NCI-H1417 (cell line): ENCODE measurements at regions not wholly inside any gene's neighbourhood (a gene's known extent, or its start where the extent isn't known, plus 50 kb on each side); places are given as distances from the start of the nearest gene placed in this dataset.

Experiments used
- DNase-seq, 3 experiments: peaks; one replicate each; lab custom pipeline; 2025; lab: John Stamatoyannopoulos, UW

GRCh38 chr11:79794484-79795393, 353.9 kb upstream of the TENM4 start:
- DNase-seq, result peak in 2 of 3 experiments; percentile 59 to 87

- no peak for DNase-seq
Observed at GRCh38 chr11:79794057-79794456, 353.2 kb upstream of the TENM4 start.

DNA sequence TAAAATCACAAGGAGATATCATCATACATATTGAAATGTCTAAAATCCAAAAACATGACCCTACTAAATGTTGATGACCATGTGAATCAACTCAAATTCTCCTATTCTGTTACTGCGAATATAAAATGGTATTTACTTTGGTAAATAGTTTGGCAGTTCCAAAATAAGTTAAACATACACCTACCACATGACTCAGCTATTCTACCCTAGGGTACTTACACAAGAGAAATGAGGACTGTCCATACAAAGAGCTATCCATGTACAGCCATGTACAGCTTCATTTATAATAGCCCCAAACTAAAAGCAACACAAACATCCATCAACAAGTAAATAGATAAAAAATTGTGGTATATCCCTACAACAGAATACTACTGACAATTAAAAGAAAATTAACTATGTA, 346.1 kb upstream of the TENM4 start:
- no peak for DNase-seq

- no peak for DNase-seq
Observed at GRCh38 chr11:79783833-79784232, 343.0 kb upstream of the TENM4 start.

DNA sequence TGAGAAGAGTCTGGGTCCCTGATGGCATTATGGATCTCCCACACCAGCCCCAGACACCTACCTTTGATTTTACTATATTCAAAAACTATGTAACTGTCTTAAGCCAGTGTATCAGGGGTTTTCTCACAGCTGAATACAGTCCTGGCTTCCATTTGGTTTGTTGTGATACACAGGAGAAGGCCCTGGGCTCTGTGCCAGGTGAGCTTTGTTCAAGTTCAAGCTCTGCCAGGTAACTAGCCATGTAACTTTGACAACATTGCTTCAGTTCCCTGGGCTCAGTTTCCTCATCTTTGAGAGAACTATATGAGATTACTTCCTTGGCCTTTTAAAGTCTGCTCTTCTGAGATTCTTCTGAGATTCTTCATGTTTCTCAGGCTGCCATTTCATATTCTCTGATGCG, 327.5 kb upstream of the TENM4 start:
- peak in 1 of 3 experiments; percentile 3 for DNase-seq

- peak; percentile 17 to 60 (median 28) for DNase-seq
Observed at GRCh38 chr11:79762279-79762921, 321.6 kb upstream of the TENM4 start.

DNA sequence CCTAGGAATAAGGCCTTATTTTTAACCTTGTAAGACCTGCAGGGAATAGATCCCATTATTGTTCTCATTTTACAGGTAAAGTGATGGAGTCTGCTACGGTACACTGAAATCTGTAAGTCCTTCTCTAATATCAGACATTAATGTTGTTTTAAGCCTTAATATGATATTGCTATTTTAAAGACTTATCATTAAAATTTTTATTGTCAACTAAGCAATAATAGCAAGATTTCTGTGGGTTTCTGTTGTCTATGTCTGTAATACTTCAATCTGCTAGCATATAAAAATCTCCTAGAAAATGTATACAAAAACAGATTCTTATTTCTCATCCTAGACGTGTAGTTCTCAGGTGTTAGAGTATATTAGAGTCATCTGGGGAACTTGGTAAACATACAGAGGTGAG, 317.5 kb upstream of the TENM4 start:
- DNase-seq, result no peak

- DNase-seq, result no peak
Observed at GRCh38 chr11:79747406-79747805, 306.6 kb upstream of the TENM4 start.

DNA sequence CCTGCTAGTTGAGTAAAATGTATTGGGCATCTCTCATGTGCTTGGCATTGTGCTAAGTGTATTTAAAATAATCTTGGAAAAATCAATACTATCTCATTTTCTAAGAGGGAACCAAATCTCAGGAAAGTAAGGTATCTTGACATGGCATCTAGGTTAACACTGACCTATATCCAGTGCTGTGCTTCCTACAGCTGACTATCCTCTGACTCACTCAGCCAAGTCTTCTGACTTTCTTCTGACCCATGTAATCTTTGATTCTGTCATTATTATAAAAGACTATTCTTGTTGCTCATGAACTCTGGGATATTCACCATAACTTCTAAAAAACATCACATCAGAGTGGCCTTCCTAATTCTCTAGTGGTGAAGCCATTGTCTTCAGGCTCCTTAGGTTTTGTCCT, 304.1 kb upstream of the TENM4 start:
- DNase-seq, result no peak

- no peak for DNase-seq
Observed at GRCh38 chr11:79742176-79742575, 301.3 kb upstream of the TENM4 start.

- no peak for DNase-seq
Observed at GRCh38 chr11:79739591-79739990, 298.8 kb upstream of the TENM4 start.

- DNase-seq, result no peak
Observed at GRCh38 chr11:79727221-79727620, 286.4 kb upstream of the TENM4 start.

DNA sequence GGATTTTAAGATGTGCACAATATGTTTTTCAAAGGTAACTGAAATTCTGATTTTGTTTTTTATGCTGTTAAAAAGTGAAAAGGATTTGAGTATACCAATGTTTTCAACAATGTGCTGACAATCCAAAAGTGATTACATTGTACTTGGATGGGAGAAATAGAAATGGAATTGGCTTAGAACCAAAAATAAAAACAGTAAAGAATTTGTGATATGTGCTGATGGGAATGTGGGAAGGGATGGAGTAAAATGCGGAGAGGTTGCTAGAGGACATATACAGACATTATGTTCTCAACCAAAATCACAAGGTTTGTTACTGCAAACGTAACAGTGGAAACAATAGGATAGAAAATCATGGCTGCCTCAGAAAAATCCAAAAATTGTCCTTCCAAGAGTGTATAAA, 279.3 kb upstream of the TENM4 start:
- no peak for DNase-seq

DNA sequence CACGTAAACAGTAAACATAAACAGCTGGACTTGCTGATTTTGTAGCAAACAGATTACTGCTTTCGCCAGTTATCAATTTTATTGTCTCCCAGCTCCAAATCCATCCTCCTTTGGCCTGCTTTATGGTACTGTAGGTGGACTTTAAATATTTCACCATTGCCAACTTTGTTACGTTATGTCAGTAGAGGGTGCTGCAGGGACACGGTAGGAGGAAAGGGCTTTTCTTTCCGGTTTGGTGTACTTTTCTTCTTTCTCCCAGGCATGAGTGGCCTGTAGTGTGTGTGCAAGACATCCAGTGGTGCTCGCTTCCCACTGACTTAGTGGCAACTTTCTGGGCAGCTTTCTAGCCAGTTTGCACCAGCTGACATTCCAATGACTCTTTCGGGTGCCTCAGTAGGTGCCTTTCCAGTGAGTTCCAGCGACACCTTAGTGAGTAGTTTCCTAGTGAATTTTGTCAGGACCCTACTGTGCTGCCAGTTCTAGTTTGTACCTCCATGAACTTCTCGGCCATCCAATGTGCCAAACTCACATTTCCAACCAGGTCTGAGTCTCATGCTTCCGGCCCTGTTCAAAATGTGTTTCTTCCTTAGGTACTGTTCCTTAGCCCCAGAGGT, 267.6 kb upstream of the TENM4 start:
- peak; percentile 44 to 80 (median 55) for DNase-seq

DNA sequence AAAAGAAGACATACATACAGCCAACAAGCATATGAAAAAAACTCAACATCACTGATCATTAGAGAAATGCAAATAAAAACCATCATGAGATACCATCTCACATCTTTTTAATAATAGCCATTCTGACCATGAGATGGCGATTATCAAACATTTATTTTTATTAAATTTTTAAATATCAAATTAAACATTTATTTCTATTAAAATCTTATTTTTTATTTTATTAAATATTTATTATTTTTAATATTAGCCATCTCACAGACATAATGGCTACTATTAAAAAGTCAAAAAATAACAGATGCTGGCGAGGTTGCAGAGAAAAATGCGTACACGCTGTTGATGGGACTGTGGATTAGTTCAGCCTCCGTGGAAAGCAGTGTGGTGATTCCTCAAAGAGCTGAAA, 264.8 kb upstream of the TENM4 start:
- DNase-seq, result no peak

- no peak for DNase-seq
Observed at GRCh38 chr11:79702303-79702702, 261.5 kb upstream of the TENM4 start.

GRCh38 chr11:79699246-79699645, 258.4 kb upstream of the TENM4 start:
- no peak for DNase-seq

DNA sequence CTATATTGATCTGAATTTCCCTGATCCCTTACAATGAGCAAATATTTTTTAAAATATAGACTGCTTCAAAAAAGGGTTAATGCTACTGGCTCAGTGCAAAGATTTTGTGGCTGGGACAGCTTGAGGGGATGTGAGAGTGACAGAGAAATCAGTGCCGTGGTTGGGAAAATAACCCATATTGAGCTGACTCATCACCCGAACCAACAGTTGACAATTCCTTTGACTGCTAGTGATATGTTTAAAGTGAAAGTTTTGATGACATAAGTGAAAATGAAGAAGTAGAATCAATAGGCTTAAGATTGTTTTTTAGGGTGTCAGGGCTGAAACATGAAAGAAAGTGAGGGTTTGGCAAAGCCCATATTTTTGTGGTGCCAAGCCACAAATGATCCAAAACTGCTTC, 257.1 kb upstream of the TENM4 start:
- DNase-seq, result no peak

GRCh38 chr11:79694368-79694767, 253.5 kb upstream of the TENM4 start:
- DNase-seq, result no peak

DNA sequence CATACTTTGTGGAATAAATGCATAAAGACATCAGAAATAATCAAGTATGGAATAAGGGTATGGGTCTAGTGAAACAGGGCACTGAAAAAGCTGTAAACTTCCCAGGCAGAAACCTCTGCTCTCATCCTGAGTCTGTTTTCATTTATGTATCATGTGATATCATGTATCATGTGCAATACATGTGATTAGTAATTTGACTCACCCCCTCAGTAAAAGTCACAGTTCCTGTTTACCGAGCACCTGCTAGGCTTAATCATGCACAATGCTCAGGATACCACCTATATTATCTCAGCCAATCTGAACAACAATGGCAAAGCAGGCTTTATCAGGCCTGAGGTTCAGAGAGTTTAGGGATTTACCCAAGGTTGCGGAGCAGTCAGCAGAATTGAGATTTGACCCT, 250.6 kb upstream of the TENM4 start:
- DNase-seq, result peak in 1 of 3 experiments; percentile 24

DNA sequence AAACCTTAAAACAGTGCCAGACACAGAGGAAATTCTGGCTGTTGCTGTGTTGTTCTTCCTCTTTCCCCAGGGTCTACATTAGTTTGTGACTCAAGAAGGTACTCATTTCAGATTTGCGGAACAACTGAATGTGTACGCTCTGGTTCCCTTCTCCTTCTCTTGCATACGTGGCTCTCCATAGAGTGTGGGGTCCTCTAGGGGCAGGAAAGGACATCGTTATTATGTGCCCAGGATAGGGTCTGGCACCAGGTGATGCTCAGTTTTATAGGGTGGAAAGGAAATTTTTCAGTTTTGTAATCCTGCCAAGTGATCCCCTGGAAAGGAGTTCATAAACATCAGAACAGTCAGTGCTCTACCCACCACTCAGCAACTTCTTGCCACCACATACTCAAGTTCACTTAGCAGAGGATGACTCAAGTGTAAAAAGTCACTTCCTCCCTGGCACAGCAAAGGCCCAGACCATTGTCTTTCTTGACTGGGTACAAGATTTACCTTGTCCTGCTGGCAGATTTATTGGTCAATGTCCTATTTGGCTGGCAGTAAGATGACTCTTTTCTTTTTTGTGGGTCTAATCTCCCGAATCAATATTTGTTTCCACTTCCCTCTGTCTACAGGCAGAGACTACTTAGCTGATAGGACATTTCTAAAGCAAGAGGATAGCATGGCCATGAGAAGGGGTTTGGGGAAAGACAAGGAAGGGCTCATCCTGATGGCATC, 246.0 kb upstream of the TENM4 start:
- DNase-seq, result no peak

- no peak for DNase-seq
Observed at GRCh38 chr11:79683930-79684329, 243.1 kb upstream of the TENM4 start.
